ENCODE measurements at regions not wholly inside any gene's neighbourhood (a gene's known extent, or its start where the extent isn't known, plus 50 kb on each side); places are given as distances from the start of the nearest gene placed in this dataset.

GRCh38 chr12:66024949-66025348, 105.6 kb downstream of the LLPH start:
- TF ChIP-seq CTCF (IDR thresholded peaks at IDR 0.05) (no peak), POLR2A (IDR thresholded peaks at IDR 0.05) (no peak)

All from body of pancreas (tissue), 4 donors.